Caco-2 (cell line): ENCODE measurements at regions not wholly inside any gene's neighbourhood (a gene's known extent, or its start where the extent isn't known, plus 50 kb on each side); places are given as distances from the start of the nearest gene placed in this dataset.

Experiments
- BruUV-seq: library from RNA; stranded (reverse); fragments of 400-500 nt; replicated peaks from 2 replicates; lab custom pipeline; 2021; lab: Mats Ljungman, UMichigan
- CTCF ChIA-PET: fragments of 300-600 bp; sonication (Branson Sonifier 250); formaldehyde crosslinking; loops from one replicate; lab custom pipeline; 2022; ENCODE audit warnings: antibody characterized with exemption; lab: Charles Lee
- POLR2A ChIA-PET: fragments of 300-600 bp; sonication (Branson Sonifier 250); formaldehyde crosslinking; loops from one replicate; lab custom pipeline; 2022; ENCODE audit warnings: antibody characterized with exemption; lab: Charles Lee
- DNase-seq, 2 experiments: peaks; one replicate each; pipeline versions ENCODE4 v3.0.0 to v3.0.0-alpha.2; 2020 to 2022
- H3K27me3 ChIP-seq: replicated peaks from 2 replicates; pipeline ENCODE4 v1.6.0; 2011; ENCODE audit warnings: low read length; ENCODE audit not compliant: control insufficient read depth, insufficient read depth
- H3K36me3 ChIP-seq: 2 replicates; pipeline ENCODE4 v1.5.1; 2011; ENCODE audit warnings: low read length; ENCODE audit not compliant: control insufficient read depth, insufficient read depth
- H3K4me1 ChIP-seq: fragments of 250-450 bp; sonication (Bioruptor Pico); 2 replicates; pipeline ENCODE4 v1.5.1; 2020; ENCODE audit warnings: mild to moderate bottlenecking
- H3K4me3 ChIP-seq: 2 replicates; pipeline ENCODE4 v1.5.1; 2011; ENCODE audit warnings: low read depth, mild to moderate bottlenecking, control low read depth, low read length
- H3K9me3 ChIP-seq: fragments of 250-450 bp; sonication (Bioruptor Pico); 2 replicates; pipeline ENCODE4 v1.5.1; 2020; ENCODE audit warnings: mild to moderate bottlenecking, moderate library complexity
- H3K27ac Mint-ChIP-seq: one replicate; pipeline ENCODE4 v1.8.0; 2022; ENCODE audit warnings: mixed read lengths; ENCODE audit not compliant: unreplicated experiment
- H3K27me3 Mint-ChIP-seq: one replicate; pipeline ENCODE4 v1.8.0; 2022; ENCODE audit warnings: mixed read lengths; ENCODE audit not compliant: insufficient read depth, unreplicated experiment
- H3K36me3 Mint-ChIP-seq: one replicate; pipeline ENCODE4 v1.8.0; 2022; ENCODE audit warnings: mild to moderate bottlenecking, mixed read lengths; ENCODE audit not compliant: insufficient read depth, unreplicated experiment
- H3K4me1 Mint-ChIP-seq: one replicate; pipeline ENCODE4 v1.8.0; 2022; ENCODE audit warnings: low read depth, mixed read lengths; ENCODE audit not compliant: unreplicated experiment
- H3K4me3 Mint-ChIP-seq: one replicate; pipeline ENCODE4 v1.8.0; 2022; ENCODE audit warnings: mild to moderate bottlenecking, moderate library complexity, mixed read lengths; ENCODE audit not compliant: unreplicated experiment
- H3K9me3 Mint-ChIP-seq: one replicate; pipeline ENCODE4 v1.8.0; 2022; ENCODE audit warnings: mixed read lengths; ENCODE audit not compliant: unreplicated experiment
- CTCF ChIP-seq, 2 experiments: fragments of 200-600 bp in 1 of 2; IDR thresholded peaks; 1 replicate in 1 of 2; 2 replicates in 1 of 2; pipeline versions ENCODE4 v1.5.1 to v1.8.0; 2011 to 2022; ENCODE audit warnings: antibody characterized with exemption in 1 of 2, control low read depth in 1 of 2, inconsistent platforms in 1 of 2, low read depth in 1 of 2, low read length in 1 of 2, mild to moderate bottlenecking in 1 of 2, moderate library complexity in 1 of 2; ENCODE audit not compliant: insufficient read depth in 1 of 2, severe bottlenecking in 1 of 2, unreplicated experiment in 1 of 2
- intact Hi-C: fragments of 100-400 bp; cut with micrococcal nuclease; formaldehyde crosslinking; loops from one replicate; pipeline ENCODE4 v1.10.0; 2022; ENCODE audit not compliant: unreplicated experiment

DNA sequence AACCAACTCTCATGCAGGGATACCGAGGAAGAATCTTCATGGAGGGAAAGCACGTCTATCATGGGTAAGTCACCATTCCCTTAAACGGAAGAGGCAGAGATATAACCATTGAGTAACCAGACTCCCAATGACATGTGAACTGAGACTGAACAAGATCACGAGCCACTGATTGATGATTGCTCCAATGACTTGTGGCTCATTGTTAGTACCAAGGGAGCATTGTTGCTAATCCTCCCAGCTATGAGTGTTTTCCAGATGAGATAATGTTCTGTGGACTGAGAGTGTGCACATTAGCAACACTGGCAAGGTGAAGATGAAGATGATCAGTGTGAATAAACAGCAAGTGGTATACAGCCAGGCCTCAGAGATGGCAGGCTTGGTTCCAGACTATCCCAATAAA, 219.2 kb upstream of the MAP3K1 start:
- BruUV-seq: no TSS peak
- Histone ChIP-seq H3K4me1 (no peaks in the 10 kb centered on the region), H3K36me3 (no peaks in the 10 kb centered on the region), H3K9me3 (no peaks in the 10 kb centered on the region; the same call in 1 of the 2 replicates), H3K27me3 (no peaks in the 10 kb centered on the region), H3K4me3 (no peak overlapping the region)
- intact Hi-C loops: loop anchor here (5.0 kb wide), 1 partner anchor 324 kb away; no protein-coding TSS in a partner anchor
- ChIA-PET POLR2A (no interaction called here), CTCF (no interaction called here)
- DNase-seq: no peak
- Mint-ChIP-seq H3K4me1 (peaks cover 7% of the 10 kb centered on the region), H3K27ac (no peak overlapping the region), H3K27me3 (no peaks in the 10 kb centered on the region), H3K4me3 (no peak overlapping the region), H3K36me3 (no peaks in the 10 kb centered on the region), H3K9me3 (no peaks in the 10 kb centered on the region)
- no peak for TF ChIP-seq CTCF (IDR thresholded peaks at IDR 0.05; ENCODE audit: insufficient read depth in 1 of 2, low read depth in 1 of 2, low read length in 1 of 2, severe bottlenecking in 1 of 2, unreplicated experiment in 1 of 2)

GRCh38 chr5:56595566-56595965, 219.8 kb upstream of the MAP3K1 start:
- H3K36me3 ChIP-seq: no peaks in the 10 kb centered on the region
- CTCF ChIA-PET: interaction anchor here (0.5 to 0.8 kb wide), 2 partner anchors 106 to 325 kb away, joined by 3 to 4 read pairs; no protein-coding TSS in a partner anchor
- BruUV-seq: no TSS peak

GRCh38 chr5:56594792-56595191, 220.6 kb upstream of the MAP3K1 start:
- peaks cover 7% of the 10 kb centered on the region for H3K4me1 Mint-ChIP-seq
- BruUV-seq: no TSS peak
- H3K4me1 ChIP-seq: no peaks in the 10 kb centered on the region
- TF ChIP-seq CTCF (IDR thresholded peaks at IDR 0.05; ENCODE audit: insufficient read depth in 1 of 2, low read depth in 1 of 2, low read length in 1 of 2, severe bottlenecking in 1 of 2, unreplicated experiment in 1 of 2): no peak
- no peaks in the 10 kb centered on the region for H3K36me3 ChIP-seq
- no peaks in the 10 kb centered on the region for H3K27me3 Mint-ChIP-seq
- no peak for DNase-seq
- no peaks in the 10 kb centered on the region for H3K9me3 Mint-ChIP-seq
- H3K4me3 ChIP-seq: no peak overlapping the region
- H3K27ac Mint-ChIP-seq: no peak overlapping the region
- intact Hi-C loops: loop anchor here (5.0 kb wide), 1 partner anchor 322 kb away; no protein-coding TSS in a partner anchor
- no peak overlapping the region for H3K4me3 Mint-ChIP-seq
- no peaks in the 10 kb centered on the region for H3K36me3 Mint-ChIP-seq
- POLR2A ChIA-PET: no interaction called here
- CTCF ChIA-PET: interaction anchor here (0.5 to 0.8 kb wide), 3 partner anchors 106 to 328 kb away, joined by 3 to 5 read pairs (median 4); no protein-coding TSS in a partner anchor
- no peaks in the 10 kb centered on the region; the same call in 1 of the 2 replicates for H3K9me3 ChIP-seq
- H3K27me3 ChIP-seq: no peaks in the 10 kb centered on the region

More at GRCh38 chr5:56595566-56595965, 219.8 kb upstream of the MAP3K1 start:
- H3K9me3 Mint-ChIP-seq: no peaks in the 10 kb centered on the region
- H3K27ac Mint-ChIP-seq: no peak overlapping the region
- POLR2A ChIA-PET: interaction anchor here (0.6 kb wide), 1 partner anchor 70 kb away, joined by 3 read pairs; no protein-coding TSS in a partner anchor
- intact Hi-C loops: loop anchor here (5.0 kb wide), 1 partner anchor 323 kb away; no protein-coding TSS in a partner anchor
- H3K4me3 Mint-ChIP-seq: no peak overlapping the region
- H3K27me3 ChIP-seq: no peaks in the 10 kb centered on the region
- H3K27me3 Mint-ChIP-seq: no peaks in the 10 kb centered on the region
- H3K9me3 ChIP-seq: no peaks in the 10 kb centered on the region; the same call in 1 of the 2 replicates
- H3K4me1 Mint-ChIP-seq: peaks cover 7% of the 10 kb centered on the region
- no peak for DNase-seq
- TF ChIP-seq CTCF (IDR thresholded peaks at IDR 0.05; ENCODE audit: insufficient read depth in 1 of 2, low read depth in 1 of 2, low read length in 1 of 2, severe bottlenecking in 1 of 2, unreplicated experiment in 1 of 2): no peak
- no peaks in the 10 kb centered on the region for H3K4me1 ChIP-seq
- no peaks in the 10 kb centered on the region for H3K36me3 Mint-ChIP-seq
- no peak overlapping the region for H3K4me3 ChIP-seq
